Transverse colon (tissue), 4 donors: ENCODE measurements at regions not wholly inside any gene's neighbourhood (a gene's known extent, or its start where the extent isn't known, plus 50 kb on each side); places are given as distances from the start of the nearest gene placed in this dataset.

ENCODE experiments used
- CTCF ChIP-seq, 5 experiments: fragments of 200-600 bp in 3 of 5; fragments of 450-650 bp in 2 of 5; sonication (generic) in 3 of 5; IDR thresholded peaks; 1 replicate in 2 of 5; 2 replicates in 3 of 5; pipeline ENCODE4 v1.5.1; 2016 to 2017; ENCODE audit warnings: antibody characterized with exemption in 5 of 5, inconsistent platforms in 3 of 5, mild to moderate bottlenecking in 2 of 5, moderate library complexity in 1 of 5
- EP300 ChIP-seq: sonication (generic); formaldehyde crosslinking; IDR thresholded peaks from one replicate; pipeline ENCODE4 v1.6.1; 2017; ENCODE audit warnings: antibody characterized with exemption, low read depth
- POLR2A ChIP-seq: fragments of 450-650 bp; IDR thresholded peaks from one replicate; pipeline ENCODE4 v1.6.1; 2016; ENCODE audit warnings: antibody characterized with exemption, mild to moderate bottlenecking, moderate library complexity
- POLR2AphosphoS5 ChIP-seq, 3 donors: sonication (generic); formaldehyde crosslinking; IDR thresholded peaks; one replicate each; pipeline ENCODE4 v1.6.1; 2016; ENCODE audit warnings: antibody characterized with exemption in 3 of 3

DNA sequence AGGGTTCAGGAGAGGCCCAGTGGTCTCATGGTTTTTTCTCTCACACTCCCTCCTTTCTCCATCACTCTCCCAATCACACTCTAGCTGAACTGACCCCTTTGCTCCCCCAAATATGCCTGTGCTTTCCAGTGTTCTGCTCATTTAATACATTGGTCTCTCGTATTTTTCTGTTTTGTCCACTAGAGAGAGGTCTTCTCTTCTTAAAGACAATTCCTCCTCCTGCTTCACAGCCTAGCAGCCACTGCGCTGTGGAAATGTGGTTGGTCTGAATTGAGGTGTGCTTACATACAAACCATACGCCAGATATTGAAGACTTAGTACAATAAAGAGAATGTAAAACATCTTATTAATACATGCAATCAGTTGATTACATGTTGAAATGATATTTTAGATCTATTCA lies 60.6 kb upstream of the XCR1 start:
- TF ChIP-seq POLR2AphosphoS5 (IDR thresholded peaks at IDR 0.05): no peak
- peak in 1 of 5 experiments; percentile 10 for TF ChIP-seq CTCF (IDR thresholded peaks at IDR 0.05)
- no peak for TF ChIP-seq POLR2A
- no peak for TF ChIP-seq EP300
